ENCODE measurements at regions not wholly inside any gene's neighbourhood (a gene's known extent, or its start where the extent isn't known, plus 50 kb on each side); places are given as distances from the start of the nearest gene placed in this dataset.
"Not testable (repeated sequence)": the region's sequence is repeated elsewhere in the genome, so short reads cannot be mapped to it uniquely, and the experiment has no call there.

DNA sequence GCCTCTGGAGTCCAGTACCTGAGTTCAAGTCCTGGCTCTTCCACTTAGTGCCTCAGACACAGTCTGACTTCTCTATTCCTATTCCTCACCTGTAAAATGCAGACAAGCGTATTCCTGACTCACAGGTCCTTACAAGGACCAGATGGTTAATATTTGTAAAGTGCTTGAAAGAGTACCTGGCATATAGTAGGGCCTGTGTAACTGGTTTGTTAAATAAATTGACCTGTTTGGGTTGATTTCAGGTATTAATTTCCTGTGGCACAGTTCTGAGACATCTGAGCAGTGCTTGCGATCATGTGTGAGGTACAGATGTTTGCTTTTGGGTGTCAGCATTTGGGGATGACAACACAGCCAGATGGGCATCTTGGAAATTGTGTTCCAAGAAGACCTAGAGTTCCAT is 127.5 kb downstream of the APIP start:
- H3K36me3 ChIP-seq (replicated peaks) = no peaks in the 10 kb centered on the region
- no peak for DNase-seq
- in situ Hi-C loops (cut with HindIII; ENCODE audit: low pct_ligation_motif_present, low sequenced_read_pairs) = no loop called here
- TF ChIP-seq, protein P1, sequence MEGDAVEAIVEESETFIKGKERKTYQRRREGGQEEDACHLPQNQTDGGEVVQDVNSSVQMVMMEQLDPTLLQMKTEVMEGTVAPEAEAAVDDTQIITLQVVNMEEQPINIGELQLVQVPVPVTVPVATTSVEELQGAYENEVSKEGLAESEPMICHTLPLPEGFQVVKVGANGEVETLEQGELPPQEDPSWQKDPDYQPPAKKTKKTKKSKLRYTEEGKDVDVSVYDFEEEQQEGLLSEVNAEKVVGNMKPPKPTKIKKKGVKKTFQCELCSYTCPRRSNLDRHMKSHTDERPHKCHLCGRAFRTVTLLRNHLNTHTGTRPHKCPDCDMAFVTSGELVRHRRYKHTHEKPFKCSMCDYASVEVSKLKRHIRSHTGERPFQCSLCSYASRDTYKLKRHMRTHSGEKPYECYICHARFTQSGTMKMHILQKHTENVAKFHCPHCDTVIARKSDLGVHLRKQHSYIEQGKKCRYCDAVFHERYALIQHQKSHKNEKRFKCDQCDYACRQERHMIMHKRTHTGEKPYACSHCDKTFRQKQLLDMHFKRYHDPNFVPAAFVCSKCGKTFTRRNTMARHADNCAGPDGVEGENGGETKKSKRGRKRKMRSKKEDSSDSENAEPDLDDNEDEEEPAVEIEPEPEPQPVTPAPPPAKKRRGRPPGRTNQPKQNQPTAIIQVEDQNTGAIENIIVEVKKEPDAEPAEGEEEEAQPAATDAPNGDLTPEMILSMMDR (IDR thresholded peaks at IDR 0.05; ENCODE audit: low read depth, low read length, missing control alignments) = no peak
- no peak overlapping the region for H3K4me3 ChIP-seq (ENCODE audit: low read depth, low read length)
- H3K27me3 ChIP-seq (replicated peaks) = no peaks in the 10 kb centered on the region
- H3K27ac ChIP-seq = no peak overlapping the region

- Histone ChIP-seq H3K36me3 (replicated peaks) (no peaks in the 10 kb centered on the region), H3K27ac (no peak overlapping the region), H3K4me3 (ENCODE audit: low read depth, low read length) (no peak overlapping the region), H3K27me3 (replicated peaks) (no peaks in the 10 kb centered on the region)
- TF ChIP-seq, protein P1 (IDR thresholded peaks at IDR 0.05; ENCODE audit: low read depth, low read length, missing control alignments) = no peak
- in situ Hi-C loops (cut with HindIII; ENCODE audit: low pct_ligation_motif_present, low sequenced_read_pairs) = no loop called here
- DNase-seq = no peak
These were observed 128.3 kb downstream of the APIP start for GRCh38 chr11:34787895-34788294.

GRCh38 chr11:34787348-34787747 is 128.8 kb downstream of the APIP start:
- in situ Hi-C loops (cut with HindIII; ENCODE audit: low pct_ligation_motif_present, low sequenced_read_pairs) = no loop called here
- H3K27ac ChIP-seq = no peak overlapping the region
- DNase-seq = no peak
- no peaks in the 10 kb centered on the region for H3K27me3 ChIP-seq (replicated peaks)
- no peaks in the 10 kb centered on the region for H3K36me3 ChIP-seq (replicated peaks)
- H3K4me3 ChIP-seq (ENCODE audit: low read depth, low read length) = no peak overlapping the region
- TF ChIP-seq, protein P1 (IDR thresholded peaks at IDR 0.05; ENCODE audit: low read depth, low read length, missing control alignments) = no peak

DNA sequence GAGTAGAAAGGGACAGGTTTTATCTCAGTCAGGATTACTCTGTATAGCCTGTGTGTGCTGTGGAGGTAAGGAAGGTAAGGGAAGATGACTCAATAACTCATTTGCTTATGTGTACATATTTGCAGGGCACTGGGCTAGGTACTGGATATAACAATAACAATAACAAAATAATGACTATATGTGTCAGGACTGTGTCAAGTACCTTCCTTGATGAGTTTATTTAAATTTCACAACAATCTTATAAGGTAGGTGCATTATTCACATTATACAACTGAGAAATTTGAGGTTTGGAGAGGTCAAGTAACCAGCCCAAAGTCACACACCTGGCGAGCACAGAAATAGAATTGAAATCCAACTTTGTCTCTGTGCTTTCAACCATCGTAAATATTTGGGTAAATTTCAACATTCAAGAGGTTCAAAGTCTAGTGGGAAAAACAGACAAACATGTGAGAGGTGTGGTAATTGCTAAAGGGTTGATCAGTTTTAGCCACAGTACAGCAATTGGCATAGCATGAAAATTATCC is 131.8 kb downstream of the APIP start:
- in situ Hi-C loops (cut with HindIII; ENCODE audit: low pct_ligation_motif_present, low sequenced_read_pairs) = no loop called here
- H3K27me3 ChIP-seq (replicated peaks) = no peaks in the 10 kb centered on the region
- no peak for DNase-seq
- no peak overlapping the region for H3K27ac ChIP-seq
- TF ChIP-seq, protein P1 (IDR thresholded peaks at IDR 0.05; ENCODE audit: low read depth, low read length, missing control alignments) = no peak
- H3K36me3 ChIP-seq (replicated peaks) = no peaks in the 10 kb centered on the region
- H3K4me3 ChIP-seq (ENCODE audit: low read depth, low read length) = no peak overlapping the region

GRCh38 chr11:34783816-34784317 is 132.3 kb downstream of the APIP start:
- no peak overlapping the region for H3K4me3 ChIP-seq (ENCODE audit: low read depth, low read length)
- H3K27ac ChIP-seq = no peak overlapping the region
- no peaks in the 10 kb centered on the region for H3K27me3 ChIP-seq (replicated peaks)
- TF ChIP-seq, protein P1 (IDR thresholded peaks at IDR 0.05; ENCODE audit: low read depth, low read length, missing control alignments) = no peak
- in situ Hi-C loops (cut with HindIII; ENCODE audit: low pct_ligation_motif_present, low sequenced_read_pairs) = no loop called here
- no peaks in the 10 kb centered on the region for H3K36me3 ChIP-seq (replicated peaks)
- DNase-seq = no peak

DNA sequence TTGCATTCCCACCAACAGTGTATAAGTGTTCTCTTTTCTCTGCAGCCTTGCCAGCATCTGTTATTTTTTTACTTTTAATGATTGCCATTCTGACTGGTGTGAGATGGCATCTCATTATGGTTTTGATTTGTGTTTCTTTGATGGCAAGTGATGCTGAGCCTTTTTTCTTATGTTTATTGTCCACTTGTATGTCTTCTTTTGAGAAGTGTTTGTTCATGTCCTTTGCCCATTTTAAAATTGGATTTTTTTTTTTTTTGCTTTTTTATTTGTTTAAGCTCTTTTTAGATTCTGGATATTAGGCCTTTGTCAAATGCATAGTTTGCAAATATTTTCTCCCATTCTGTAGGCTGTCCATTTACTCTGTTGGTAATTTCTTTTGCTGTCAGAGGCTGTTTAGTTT is 134.4 kb downstream of the APIP start:
- H3K27ac ChIP-seq; H3K4me3 ChIP-seq (ENCODE audit: low read depth, low read length); H3K27me3 ChIP-seq (replicated peaks); in situ Hi-C loops (cut with HindIII; ENCODE audit: low pct_ligation_motif_present, low sequenced_read_pairs); DNase-seq; H3K36me3 ChIP-seq (replicated peaks): not testable (repeated sequence)

All from brain microvascular endothelial cell (primary cell).